ENCODE measurements at regions not wholly inside any gene's neighbourhood (a gene's known extent, or its start where the extent isn't known, plus 50 kb on each side); places are given as distances from the start of the nearest gene placed in this dataset.

DNA sequence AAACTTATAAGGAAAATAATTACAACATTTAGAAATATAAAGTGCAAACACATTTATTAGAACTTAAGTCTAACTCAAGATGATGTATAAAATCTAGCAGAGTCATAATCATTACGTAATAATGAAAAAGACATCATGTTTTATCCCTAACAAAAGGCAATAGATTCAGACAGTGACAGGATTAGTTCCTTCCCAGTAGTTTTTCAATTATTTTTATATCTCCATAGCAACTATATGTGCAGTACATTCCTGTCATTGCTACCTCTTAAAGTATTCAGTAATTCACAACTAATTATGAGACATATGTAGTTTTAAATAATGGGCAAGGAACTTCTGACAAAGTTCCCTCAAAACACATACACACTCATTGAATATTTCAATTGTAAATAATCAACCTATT is 687.9 kb downstream of the CCDC85A start:
- TF ChIP-seq, protein P1, sequence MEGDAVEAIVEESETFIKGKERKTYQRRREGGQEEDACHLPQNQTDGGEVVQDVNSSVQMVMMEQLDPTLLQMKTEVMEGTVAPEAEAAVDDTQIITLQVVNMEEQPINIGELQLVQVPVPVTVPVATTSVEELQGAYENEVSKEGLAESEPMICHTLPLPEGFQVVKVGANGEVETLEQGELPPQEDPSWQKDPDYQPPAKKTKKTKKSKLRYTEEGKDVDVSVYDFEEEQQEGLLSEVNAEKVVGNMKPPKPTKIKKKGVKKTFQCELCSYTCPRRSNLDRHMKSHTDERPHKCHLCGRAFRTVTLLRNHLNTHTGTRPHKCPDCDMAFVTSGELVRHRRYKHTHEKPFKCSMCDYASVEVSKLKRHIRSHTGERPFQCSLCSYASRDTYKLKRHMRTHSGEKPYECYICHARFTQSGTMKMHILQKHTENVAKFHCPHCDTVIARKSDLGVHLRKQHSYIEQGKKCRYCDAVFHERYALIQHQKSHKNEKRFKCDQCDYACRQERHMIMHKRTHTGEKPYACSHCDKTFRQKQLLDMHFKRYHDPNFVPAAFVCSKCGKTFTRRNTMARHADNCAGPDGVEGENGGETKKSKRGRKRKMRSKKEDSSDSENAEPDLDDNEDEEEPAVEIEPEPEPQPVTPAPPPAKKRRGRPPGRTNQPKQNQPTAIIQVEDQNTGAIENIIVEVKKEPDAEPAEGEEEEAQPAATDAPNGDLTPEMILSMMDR (IDR thresholded peaks at IDR 0.05; ENCODE audit: insufficient read depth, low read length, poor library complexity, severe bottlenecking) = no peak
- no peak for TF ChIP-seq EZH2phosphoT487 (conservative IDR thresholded peaks at IDR 0.05; ENCODE audit: low read length)

Data from SU-DHL-6 (cell line).